ENCODE measurements at regions not wholly inside any gene's neighbourhood (a gene's known extent, or its start where the extent isn't known, plus 50 kb on each side); places are given as distances from the start of the nearest gene placed in this dataset.

DNA sequence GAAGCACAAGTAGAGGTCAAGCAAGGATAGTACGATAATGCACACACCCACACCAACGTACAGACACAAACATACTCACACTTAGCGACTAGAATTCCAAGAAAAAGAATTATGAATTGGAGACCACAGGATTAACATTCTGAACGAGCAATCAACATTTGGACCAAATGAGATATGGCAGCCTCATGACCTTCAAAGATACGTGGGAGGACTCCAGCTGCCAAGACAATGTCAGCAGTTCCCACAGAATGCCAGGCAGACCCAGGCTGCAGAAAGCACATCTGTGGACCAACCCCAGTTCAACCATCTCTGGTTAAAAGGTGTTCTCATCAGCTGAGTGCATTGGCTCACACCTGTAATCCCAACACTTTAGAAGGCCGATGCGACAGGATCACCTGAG lies 187.6 kb upstream of the GRAMD2B start:
- ATAC-seq (no peak), DNase-seq (no peak)
- intact Hi-C loops (cut with DNase I) = no loop called here
- TF ChIP-seq, protein P1, sequence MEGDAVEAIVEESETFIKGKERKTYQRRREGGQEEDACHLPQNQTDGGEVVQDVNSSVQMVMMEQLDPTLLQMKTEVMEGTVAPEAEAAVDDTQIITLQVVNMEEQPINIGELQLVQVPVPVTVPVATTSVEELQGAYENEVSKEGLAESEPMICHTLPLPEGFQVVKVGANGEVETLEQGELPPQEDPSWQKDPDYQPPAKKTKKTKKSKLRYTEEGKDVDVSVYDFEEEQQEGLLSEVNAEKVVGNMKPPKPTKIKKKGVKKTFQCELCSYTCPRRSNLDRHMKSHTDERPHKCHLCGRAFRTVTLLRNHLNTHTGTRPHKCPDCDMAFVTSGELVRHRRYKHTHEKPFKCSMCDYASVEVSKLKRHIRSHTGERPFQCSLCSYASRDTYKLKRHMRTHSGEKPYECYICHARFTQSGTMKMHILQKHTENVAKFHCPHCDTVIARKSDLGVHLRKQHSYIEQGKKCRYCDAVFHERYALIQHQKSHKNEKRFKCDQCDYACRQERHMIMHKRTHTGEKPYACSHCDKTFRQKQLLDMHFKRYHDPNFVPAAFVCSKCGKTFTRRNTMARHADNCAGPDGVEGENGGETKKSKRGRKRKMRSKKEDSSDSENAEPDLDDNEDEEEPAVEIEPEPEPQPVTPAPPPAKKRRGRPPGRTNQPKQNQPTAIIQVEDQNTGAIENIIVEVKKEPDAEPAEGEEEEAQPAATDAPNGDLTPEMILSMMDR (IDR thresholded peaks at IDR 0.05) = no peak
- Histone ChIP-seq H3K36me3 (no peaks in the 10 kb centered on the region), H3K4me3 (no peak overlapping the region), H3K9me3 (no peaks in the 10 kb centered on the region), H3K27ac (no peak overlapping the region), H3K4me1 (no peaks in the 10 kb centered on the region), H3K27me3 (ENCODE audit: low read depth) (no peaks in the 10 kb centered on the region)

DNA sequence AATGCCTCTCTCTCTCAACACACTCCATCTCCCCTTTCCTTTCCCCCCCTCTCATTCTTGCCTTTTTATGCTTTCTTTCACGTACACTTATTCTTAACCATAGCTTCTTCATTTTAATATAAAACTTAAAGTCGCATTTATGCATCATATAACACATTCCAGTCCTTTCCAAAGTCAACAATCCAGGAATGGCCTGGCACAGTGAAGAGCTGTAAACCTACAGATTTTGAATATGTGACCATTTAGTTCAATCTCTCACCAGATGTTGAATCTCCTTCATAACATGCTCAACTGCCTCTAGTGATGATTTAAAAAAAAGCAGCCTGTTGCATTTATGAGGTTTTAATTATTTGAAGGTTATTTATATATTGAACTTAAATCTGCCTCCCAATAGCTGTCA lies 186.2 kb upstream of the GRAMD2B start:
- Histone ChIP-seq H3K36me3 (no peaks in the 10 kb centered on the region), H3K9me3 (no peaks in the 10 kb centered on the region), H3K27ac (no peak overlapping the region), H3K4me3 (no peak overlapping the region), H3K27me3 (ENCODE audit: low read depth) (no peaks in the 10 kb centered on the region), H3K4me1 (no peaks in the 10 kb centered on the region)
- no peak for ATAC-seq
- DNase-seq = no peak
- intact Hi-C loops (cut with DNase I) = no loop called here
- TF ChIP-seq, protein P1 (IDR thresholded peaks at IDR 0.05) = no peak

DNA sequence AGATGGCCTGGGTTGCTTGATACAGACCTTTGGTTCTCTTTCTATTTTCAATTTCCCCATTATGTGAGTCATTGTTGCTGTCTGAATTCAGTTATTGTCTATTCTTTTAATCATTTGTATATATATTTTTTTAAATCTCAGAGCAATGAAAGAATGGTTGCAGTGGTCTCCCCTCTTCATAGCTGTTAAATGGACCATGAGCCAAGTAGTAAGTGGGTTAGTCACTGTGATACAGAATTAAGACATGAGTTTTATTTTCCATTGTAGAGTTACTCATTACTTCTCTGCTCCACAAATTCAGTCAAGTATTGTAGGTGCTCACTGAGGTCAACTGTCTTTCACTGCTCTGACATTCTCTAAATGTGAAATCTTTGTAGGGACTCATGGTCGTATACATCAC lies 174.6 kb upstream of the GRAMD2B start:
- no peak overlapping the region for H3K4me3 ChIP-seq
- no peaks in the 10 kb centered on the region for H3K27me3 ChIP-seq (ENCODE audit: low read depth)
- H3K4me1 ChIP-seq = no peaks in the 10 kb centered on the region
- H3K9me3 ChIP-seq = no peaks in the 10 kb centered on the region
- no peak for ATAC-seq
- no peak overlapping the region for H3K27ac ChIP-seq
- H3K36me3 ChIP-seq = no peaks in the 10 kb centered on the region
- intact Hi-C loops (cut with DNase I) = no loop called here
- no peak for DNase-seq
- TF ChIP-seq, protein P1 (IDR thresholded peaks at IDR 0.05) = no peak

DNA sequence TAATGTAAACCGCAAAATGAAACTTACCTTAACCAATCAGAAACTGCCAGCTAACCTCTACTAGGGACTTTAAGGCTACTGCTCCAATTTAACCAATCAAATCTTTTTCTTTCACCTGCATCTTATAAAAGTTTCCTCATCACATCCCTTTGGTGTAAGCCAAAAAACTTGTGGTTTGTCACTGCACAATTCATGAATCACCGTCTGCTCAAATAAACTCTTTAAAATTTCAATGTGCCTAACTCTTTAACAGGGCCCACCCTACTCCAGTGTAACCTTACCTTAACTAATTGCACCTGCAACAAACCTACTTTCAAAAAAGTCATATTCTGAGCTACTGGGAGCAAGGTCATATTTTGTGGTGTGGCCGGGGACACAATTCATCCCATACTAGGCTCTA lies 172.2 kb upstream of the GRAMD2B start:
- intact Hi-C loops (cut with DNase I) = no loop called here

DNA sequence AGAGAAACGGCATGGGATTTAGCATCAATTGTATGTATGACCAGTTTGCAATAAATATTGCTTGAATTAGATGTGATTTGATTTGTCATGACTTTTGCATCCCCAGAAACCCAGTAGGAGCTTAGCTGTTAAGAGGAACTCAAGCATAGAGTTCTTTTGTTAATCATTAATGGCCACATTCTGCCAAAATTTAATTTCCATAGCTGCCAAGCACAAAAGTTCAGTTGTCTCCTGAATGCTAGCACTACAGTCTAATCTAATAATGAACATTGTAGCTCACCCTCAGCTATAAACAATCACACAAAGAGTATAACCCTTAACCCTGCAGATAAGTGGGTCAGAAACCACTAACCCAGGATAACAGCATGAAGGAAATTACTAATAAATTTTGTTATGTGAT lies 169.8 kb upstream of the GRAMD2B start:
- Histone ChIP-seq H3K9me3 (peaks cover 3% of the 10 kb centered on the region), H3K36me3 (no peaks in the 10 kb centered on the region), H3K4me1 (no peaks in the 10 kb centered on the region), H3K27me3 (ENCODE audit: low read depth) (no peaks in the 10 kb centered on the region), H3K27ac (no peak overlapping the region), H3K4me3 (no peak overlapping the region)
- intact Hi-C loops (cut with DNase I) = no loop called here
- TF ChIP-seq, protein P1 (IDR thresholded peaks at IDR 0.05) = no peak
- DNase-seq = no peak
- no peak for ATAC-seq

More for the DNA sequence above, 172.2 kb upstream of the GRAMD2B start:
- no peaks in the 10 kb centered on the region for H3K36me3 ChIP-seq
- no peaks in the 10 kb centered on the region for H3K4me1 ChIP-seq
- TF ChIP-seq, protein P1 (IDR thresholded peaks at IDR 0.05) = no peak
- H3K27ac ChIP-seq = no peak overlapping the region
- H3K4me3 ChIP-seq = no peak overlapping the region
- no peaks in the 10 kb centered on the region for H3K9me3 ChIP-seq
- H3K27me3 ChIP-seq (ENCODE audit: low read depth) = no peaks in the 10 kb centered on the region
- DNase-seq = no peak
- ATAC-seq = no peak
